SK-N-MC (cell line): ENCODE measurements at regions not wholly inside any gene's neighbourhood (a gene's known extent, or its start where the extent isn't known, plus 50 kb on each side); places are given as distances from the start of the nearest gene placed in this dataset.

Experiments
- DNase-seq: peaks from one replicate; pipeline ENCODE4 v3.0.0-alpha.2; 2011; ENCODE audit warnings: low read depth, low spot score
- H3K27ac ChIP-seq: fragments of 200-600 bp; sonication (generic); 2 replicates; pipeline ENCODE4 v1.5.1; 2016; ENCODE audit warnings: mixed run types
- H3K36me3 ChIP-seq: fragments of 200-600 bp; sonication (generic); 2 replicates; pipeline ENCODE4 v1.6.1; 2017; ENCODE audit warnings: antibody characterized with exemption, low read length, mixed read lengths; ENCODE audit not compliant: insufficient read depth
- H3K4me3 ChIP-seq: fragments of 200-600 bp; sonication (generic); 2 replicates; pipeline ENCODE4 v1.5.1; 2016
- H3K9ac ChIP-seq: fragments of 200-600 bp; sonication (generic); 2 replicates; pipeline ENCODE4 v1.8.0; 2017; ENCODE audit warnings: mixed run types, mixed read lengths; ENCODE audit not compliant: insufficient read length
- H3K9me3 ChIP-seq: fragments of 200-600 bp; sonication (generic); 2 replicates; pipeline ENCODE4 v1.6.1; 2017; ENCODE audit warnings: low read depth, mild to moderate bottlenecking, antibody characterized with exemption, low read length, moderate library complexity, mixed read lengths
- EZH2 ChIP-seq: fragments of 200-600 bp; sonication (generic); IDR thresholded peaks from one replicate; pipeline ENCODE4 v1.6.1; 2017; ENCODE audit warnings: antibody characterized with exemption
- FOXP2 ChIP-seq: optimal IDR thresholded peaks from 2 replicates; pipeline ENCODE3; 2011; ENCODE audit warnings: mild to moderate bottlenecking, moderate library complexity; ENCODE audit not compliant: insufficient read depth; ENCODE audit errors: extremely low read length, control extremely low read depth
- POLR2AphosphoS5 ChIP-seq: IDR thresholded peaks from 2 replicates; pipeline ENCODE4 v1.6.1; 2012; ENCODE audit warnings: mild to moderate bottlenecking, low read depth, low read length, borderline replicate concordance

DNA sequence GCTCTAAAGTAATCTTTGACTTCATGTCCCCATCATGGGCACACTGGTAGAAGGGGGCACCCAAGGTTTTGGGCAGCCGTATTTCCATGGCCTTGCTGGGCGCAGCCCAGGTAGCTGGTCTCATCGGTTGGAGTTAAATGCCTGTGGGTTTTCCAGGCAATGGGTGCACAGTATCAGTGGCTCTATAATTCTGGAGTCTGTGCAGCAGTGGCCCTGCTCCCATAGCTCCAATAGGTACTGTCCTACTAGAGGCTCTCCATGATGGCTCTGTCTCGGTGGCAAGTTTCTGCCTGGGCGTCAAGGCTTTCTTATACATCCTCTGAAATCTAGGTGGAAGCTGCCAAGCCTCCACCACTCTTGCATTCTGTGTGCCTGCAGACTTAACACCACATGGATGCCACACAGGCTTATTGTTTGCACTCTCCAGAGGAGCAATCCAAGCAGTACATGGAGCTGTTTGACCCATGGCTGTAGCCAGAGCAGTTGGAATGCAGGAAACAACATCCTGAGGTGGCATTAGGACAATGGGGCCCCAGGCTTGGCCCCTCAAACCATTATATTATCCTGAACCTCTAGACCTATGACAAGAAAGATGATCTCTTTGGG is 60.5 kb upstream of the UGT8 start:
- TF ChIP-seq FOXP2 (no peak), POLR2AphosphoS5 (no peak), EZH2 (no peak)
- no peaks in the 10 kb centered on the region for H3K36me3 ChIP-seq
- no peak overlapping the region for H3K27ac ChIP-seq
- no peak overlapping the region for H3K4me3 ChIP-seq
- DNase-seq: no peak
- no peak overlapping the region for H3K9ac ChIP-seq
- H3K9me3 ChIP-seq: no peaks in the 10 kb centered on the region

DNA sequence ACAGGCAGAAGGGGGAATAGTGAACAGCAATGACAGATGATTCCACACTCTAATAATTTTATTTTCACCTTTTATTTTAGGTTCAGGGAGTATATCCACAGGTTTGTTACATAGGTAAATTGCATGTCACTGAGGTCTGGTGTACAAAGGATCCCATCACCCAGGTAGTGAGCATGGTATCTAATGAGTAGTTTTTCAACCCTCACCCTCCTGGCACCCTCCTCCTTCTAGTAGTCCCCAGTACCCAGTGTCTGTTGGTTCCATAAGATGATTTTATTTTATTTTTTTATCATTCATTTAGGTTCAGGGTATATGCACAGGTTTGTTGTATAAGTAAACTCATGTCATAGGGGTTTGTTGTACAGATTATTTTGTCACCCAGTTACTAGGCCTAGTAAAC is 58.6 kb upstream of the UGT8 start:
- Histone ChIP-seq H3K27ac (no peak overlapping the region), H3K9ac (no peak overlapping the region), H3K4me3 (no peak overlapping the region), H3K36me3 (no peaks in the 10 kb centered on the region), H3K9me3 (no peaks in the 10 kb centered on the region)
- no peak for DNase-seq
- TF ChIP-seq EZH2 (no peak), POLR2AphosphoS5 (no peak), FOXP2 (no peak)

DNA sequence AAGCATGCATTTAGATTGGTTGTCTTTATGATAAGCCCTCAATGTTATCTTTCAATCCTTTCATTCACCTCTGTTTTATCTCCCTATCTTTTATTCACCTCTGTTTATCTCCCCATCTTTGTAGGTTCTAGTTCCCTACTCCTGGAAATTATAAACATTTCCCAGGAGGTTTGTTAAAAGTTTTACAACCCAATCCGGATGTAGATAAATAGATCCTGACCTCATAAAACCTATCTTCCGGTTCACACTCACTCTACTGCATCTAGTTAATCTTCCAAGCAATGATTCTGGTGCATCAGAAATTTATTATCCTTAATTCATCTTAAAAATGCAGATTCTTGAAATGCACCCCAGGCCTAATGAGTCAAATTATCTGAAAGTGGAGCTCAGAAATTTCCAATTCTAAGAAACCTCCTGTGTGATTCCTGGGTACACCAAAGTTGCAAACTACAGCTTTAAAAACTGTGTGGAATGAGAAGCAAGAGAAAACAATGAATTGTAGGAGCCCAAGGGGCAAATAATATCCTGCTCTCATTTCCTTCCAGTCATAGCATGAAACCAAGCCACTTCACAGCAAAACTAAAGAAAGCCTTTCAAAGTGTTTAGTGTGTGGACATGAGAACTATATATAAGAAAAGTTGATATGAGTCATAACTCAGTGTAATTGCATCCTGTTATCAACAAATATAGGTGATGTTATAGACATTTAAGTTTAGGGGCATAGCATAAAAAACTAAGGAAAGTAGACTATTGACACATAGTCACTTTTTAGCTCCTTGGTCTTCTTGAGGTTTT is 51.1 kb upstream of the UGT8 start:
- H3K9me3 ChIP-seq: 0 out of 2 replicates have a peak, but pooled peaks cover 2% of the 10 kb centered on the region
- no peaks in the 10 kb centered on the region for H3K36me3 ChIP-seq
- H3K4me3 ChIP-seq: no peak overlapping the region
- H3K9ac ChIP-seq: no peak overlapping the region
- TF ChIP-seq EZH2 (no peak), POLR2AphosphoS5 (no peak)
- DNase-seq: no peak
- H3K27ac ChIP-seq: no peak overlapping the region
